A549 (cell line): ENCODE measurements at regions not wholly inside any gene's neighbourhood (a gene's known extent, or its start where the extent isn't known, plus 50 kb on each side); places are given as distances from the start of the nearest gene placed in this dataset.

Experiments used
- CEBPB ChIP-seq, 2 experiments: fragments of >200 bp in 1 of 2; sonication (Bioruptor Twin) in 1 of 2; formaldehyde crosslinking in 1 of 2; IDR thresholded peaks; 2 replicates each; pipeline ENCODE4 v1.6.1; 2012 to 2016
- HOXA7 ChIP-seq: fragments of 250-450 bp; sonication (Bioruptor Pico); IDR thresholded peaks from 2 replicates; pipeline ENCODE4 v1.5.0; 2020; ENCODE audit warnings: mild to moderate bottlenecking, moderate library complexity
- RCOR1 ChIP-seq: fragments of 150-350 bp; IDR thresholded peaks from 2 replicates; pipeline ENCODE4 v1.6.1; 2014; ENCODE audit warnings: antibody characterized with exemption, low read length, low read depth
- TF ChIP-seq, protein P1 (sequence below): fragments of 200-600 bp; sonication (generic); IDR thresholded peaks from 2 replicates; pipeline ENCODE4 v1.6.1; 2016; ENCODE audit warnings: antibody characterized with exemption, mild to moderate bottlenecking, moderate library complexity
- TF ChIP-seq, protein P2 (sequence below): fragments of >200 bp; sonication (Bioruptor Twin); formaldehyde crosslinking; IDR thresholded peaks from 3 replicates; pipeline ENCODE4 v1.5.1; 2016

GRCh38 chr4:53695540-53696463 lies 104.5 kb upstream of the LNX1 start:
- TF ChIP-seq, protein P1, sequence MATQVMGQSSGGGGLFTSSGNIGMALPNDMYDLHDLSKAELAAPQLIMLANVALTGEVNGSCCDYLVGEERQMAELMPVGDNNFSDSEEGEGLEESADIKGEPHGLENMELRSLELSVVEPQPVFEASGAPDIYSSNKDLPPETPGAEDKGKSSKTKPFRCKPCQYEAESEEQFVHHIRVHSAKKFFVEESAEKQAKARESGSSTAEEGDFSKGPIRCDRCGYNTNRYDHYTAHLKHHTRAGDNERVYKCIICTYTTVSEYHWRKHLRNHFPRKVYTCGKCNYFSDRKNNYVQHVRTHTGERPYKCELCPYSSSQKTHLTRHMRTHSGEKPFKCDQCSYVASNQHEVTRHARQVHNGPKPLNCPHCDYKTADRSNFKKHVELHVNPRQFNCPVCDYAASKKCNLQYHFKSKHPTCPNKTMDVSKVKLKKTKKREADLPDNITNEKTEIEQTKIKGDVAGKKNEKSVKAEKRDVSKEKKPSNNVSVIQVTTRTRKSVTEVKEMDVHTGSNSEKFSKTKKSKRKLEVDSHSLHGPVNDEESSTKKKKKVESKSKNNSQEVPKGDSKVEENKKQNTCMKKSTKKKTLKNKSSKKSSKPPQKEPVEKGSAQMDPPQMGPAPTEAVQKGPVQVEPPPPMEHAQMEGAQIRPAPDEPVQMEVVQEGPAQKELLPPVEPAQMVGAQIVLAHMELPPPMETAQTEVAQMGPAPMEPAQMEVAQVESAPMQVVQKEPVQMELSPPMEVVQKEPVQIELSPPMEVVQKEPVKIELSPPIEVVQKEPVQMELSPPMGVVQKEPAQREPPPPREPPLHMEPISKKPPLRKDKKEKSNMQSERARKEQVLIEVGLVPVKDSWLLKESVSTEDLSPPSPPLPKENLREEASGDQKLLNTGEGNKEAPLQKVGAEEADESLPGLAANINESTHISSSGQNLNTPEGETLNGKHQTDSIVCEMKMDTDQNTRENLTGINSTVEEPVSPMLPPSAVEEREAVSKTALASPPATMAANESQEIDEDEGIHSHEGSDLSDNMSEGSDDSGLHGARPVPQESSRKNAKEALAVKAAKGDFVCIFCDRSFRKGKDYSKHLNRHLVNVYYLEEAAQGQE: no peak
- TF ChIP-seq HOXA7 (no peak), CEBPB (IDR thresholded peaks at IDR 0.05) (no peak), RCOR1 (no peak)
- TF ChIP-seq, protein P2, sequence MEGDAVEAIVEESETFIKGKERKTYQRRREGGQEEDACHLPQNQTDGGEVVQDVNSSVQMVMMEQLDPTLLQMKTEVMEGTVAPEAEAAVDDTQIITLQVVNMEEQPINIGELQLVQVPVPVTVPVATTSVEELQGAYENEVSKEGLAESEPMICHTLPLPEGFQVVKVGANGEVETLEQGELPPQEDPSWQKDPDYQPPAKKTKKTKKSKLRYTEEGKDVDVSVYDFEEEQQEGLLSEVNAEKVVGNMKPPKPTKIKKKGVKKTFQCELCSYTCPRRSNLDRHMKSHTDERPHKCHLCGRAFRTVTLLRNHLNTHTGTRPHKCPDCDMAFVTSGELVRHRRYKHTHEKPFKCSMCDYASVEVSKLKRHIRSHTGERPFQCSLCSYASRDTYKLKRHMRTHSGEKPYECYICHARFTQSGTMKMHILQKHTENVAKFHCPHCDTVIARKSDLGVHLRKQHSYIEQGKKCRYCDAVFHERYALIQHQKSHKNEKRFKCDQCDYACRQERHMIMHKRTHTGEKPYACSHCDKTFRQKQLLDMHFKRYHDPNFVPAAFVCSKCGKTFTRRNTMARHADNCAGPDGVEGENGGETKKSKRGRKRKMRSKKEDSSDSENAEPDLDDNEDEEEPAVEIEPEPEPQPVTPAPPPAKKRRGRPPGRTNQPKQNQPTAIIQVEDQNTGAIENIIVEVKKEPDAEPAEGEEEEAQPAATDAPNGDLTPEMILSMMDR: no peak
